GM12878 (cell line): ENCODE measurements at regions not wholly inside any gene's neighbourhood (a gene's known extent, or its start where the extent isn't known, plus 50 kb on each side); places are given as distances from the start of the nearest gene placed in this dataset.

Source experiments
- ATAC-seq: fragments of 200-7000 bp; cut with Tn5 transposase; 3 replicates; pipeline ENCODE4 v1.9.1; 2020; ENCODE audit warnings: mild to moderate bottlenecking, moderate library complexity
- BruUV-seq: library from RNA; stranded (reverse); fragments of 400-500 nt; replicated peaks from 2 replicates; lab custom pipeline; 2021; lab: Mats Ljungman, UMichigan
- CTCF ChIA-PET: fragments of 300-600 bp; sonication (Branson Sonifier 250); formaldehyde crosslinking; extraction: SDS; loops from one replicate; lab custom pipeline; 2021; ENCODE audit warnings: inconsistent platforms; lab: Yijun Ruan, JAX
- POLR2A ChIA-PET: fragments of 350-600 bp; formaldehyde crosslinking; extraction: SDS; loops from one replicate; lab custom pipeline; 2021; ENCODE audit warnings: inconsistent platforms; lab: Charles Lee
- RAD21 ChIA-PET: fragments of 300-600 bp; sonication (Branson Sonifier 250); formaldehyde crosslinking; loops from one replicate; lab custom pipeline; 2023; ENCODE audit warnings: antibody characterized with exemption; ENCODE audit not compliant: unreplicated experiment; lab: Charles Lee
- SMC1A ChIA-PET: fragments of 300-600 bp; sonication (Branson Sonifier 250); formaldehyde crosslinking; loops from one replicate; lab custom pipeline; 2023; ENCODE audit not compliant: unreplicated experiment, uncharacterized antibody; lab: Charles Lee
- DNase-seq: peaks from one replicate; pipeline ENCODE4 v3.0.0-alpha.2; 2011; ENCODE audit warnings: low read depth, low spot score
- FAIRE-seq: peaks from 3 replicates; lab custom pipeline; 2011; peaks lifted over from hg19 to GRCh38; lab: Jason Lieb, UNC
- H2AFZ ChIP-seq: 2 replicates; pipeline ENCODE4 v1.6.0; 2011; ENCODE audit warnings: low read depth, low read length, control low read depth; ENCODE audit not compliant: control insufficient read depth
- H3K27ac ChIP-seq: 2 replicates; pipeline ENCODE4 v1.5.1; 2011; ENCODE audit warnings: control low read depth; ENCODE audit not compliant: control insufficient read depth, insufficient read depth
- H3K27me3 ChIP-seq, 2 experiments: replicated peaks in 1 of 2; 2 replicates each; pipeline versions ENCODE4 v1.6.0 to v1.6.1; 2011; ENCODE audit warnings: low read length in 1 of 2; ENCODE audit not compliant: control insufficient read depth in 2 of 2, insufficient read depth in 2 of 2
- H3K36me3 ChIP-seq, 2 experiments: 2 replicates each; pipeline ENCODE4 v1.5.1; 2011; ENCODE audit warnings: low read length in 1 of 2; ENCODE audit not compliant: control insufficient read depth in 2 of 2, insufficient read depth in 2 of 2
- H3K4me1 ChIP-seq: 2 replicates; pipeline ENCODE4 v1.6.1; 2011; ENCODE audit warnings: mild to moderate bottlenecking, low read length, moderate library complexity, mixed read lengths; ENCODE audit not compliant: control insufficient read depth, insufficient read depth
- H3K4me2 ChIP-seq: 2 replicates; pipeline ENCODE4 v1.6.0; 2011; ENCODE audit warnings: control low read depth; ENCODE audit not compliant: control insufficient read depth, insufficient read depth
- H3K4me3 ChIP-seq: fragments of 200-600 bp; sonication (generic); 2 replicates; pipeline ENCODE4 v1.5.1; 2016
- H3K79me2 ChIP-seq: 2 replicates; pipeline ENCODE4 v1.6.0; 2011; ENCODE audit warnings: low read length; ENCODE audit not compliant: control insufficient read depth, insufficient read depth
- H3K9ac ChIP-seq: 2 replicates; pipeline ENCODE4 v1.8.0; 2011; ENCODE audit warnings: low read length, control low read depth, mixed read lengths; ENCODE audit not compliant: control insufficient read depth, insufficient read depth
- H3K9me3 ChIP-seq: replicated peaks from 3 replicates; pipeline ENCODE4 v1.5.1; 2011; ENCODE audit warnings: mild to moderate bottlenecking, low read length; ENCODE audit not compliant: control insufficient read depth, insufficient read depth
- H4K20me1 ChIP-seq: 2 replicates; pipeline ENCODE4 v1.6.0; 2011; ENCODE audit not compliant: control insufficient read depth, insufficient read depth
- BRCA1 ChIP-seq: IDR thresholded peaks from 2 replicates; pipeline ENCODE4 v1.6.1; 2011; ENCODE audit warnings: low read depth, low read length, improper control_type of control experiment
- CBX5 ChIP-seq: sonication (generic); IDR thresholded peaks from 2 replicates; pipeline ENCODE4 v1.6.1; 2016; ENCODE audit warnings: low read depth, moderate library complexity, mild to moderate bottlenecking, inconsistent platforms
- CHD2 ChIP-seq: IDR thresholded peaks from 2 replicates; pipeline ENCODE4 v1.6.1; 2011; ENCODE audit warnings: low read depth, low read length, improper control_type of control experiment, borderline replicate concordance
- DPF2 ChIP-seq: fragments of 450-650 bp; IDR thresholded peaks from 2 replicates; pipeline ENCODE4 v1.6.1; 2017; ENCODE audit warnings: mild to moderate bottlenecking
- FOXM1 ChIP-seq: IDR thresholded peaks from 2 replicates; pipeline ENCODE4 v1.6.1; 2012; ENCODE audit warnings: low read depth, mild to moderate bottlenecking, inconsistent platforms, low read length, moderate library complexity
- IKZF1 ChIP-seq: fragments of 450-650 bp; conservative IDR thresholded peaks from 2 replicates; pipeline ENCODE4 v1.6.1; 2017; ENCODE audit warnings: antibody characterized with exemption, mild to moderate bottlenecking
- MTA3 ChIP-seq: IDR thresholded peaks from 2 replicates; pipeline ENCODE4 v1.6.1; 2012; ENCODE audit warnings: low read length, inconsistent platforms, borderline replicate concordance
- NFYB ChIP-seq: IDR thresholded peaks from 2 replicates; pipeline ENCODE4 v1.6.1; 2011; ENCODE audit warnings: low read depth, mild to moderate bottlenecking, low read length, improper control_type of control experiment, moderate library complexity; ENCODE audit not compliant: insufficient read depth
- NKRF ChIP-seq: fragments of 450-650 bp; conservative IDR thresholded peaks from 2 replicates; pipeline ENCODE4 v1.6.1; 2017; ENCODE audit warnings: mild to moderate bottlenecking, moderate library complexity
- POU2F2 ChIP-seq: IDR thresholded peaks from 3 replicates; pipeline ENCODE4 v1.6.1; 2011; ENCODE audit warnings: low read depth, mild to moderate bottlenecking, low read length, borderline replicate concordance
- RB1 ChIP-seq: fragments of 450-650 bp; formaldehyde crosslinking; IDR thresholded peaks from 2 replicates; pipeline ENCODE4 v1.6.1; 2017; ENCODE audit warnings: mild to moderate bottlenecking, borderline replicate concordance
- RELA ChIP-seq: fragments of 450-650 bp; IDR thresholded peaks from 2 replicates; pipeline ENCODE4 v1.8.0; 2014; ENCODE audit warnings: borderline replicate concordance; ENCODE audit not compliant: partially characterized antibody
- SMC3 ChIP-seq: IDR thresholded peaks from 2 replicates; pipeline ENCODE4 v1.6.1; 2011; ENCODE audit warnings: low read length, improper control_type of control experiment, borderline replicate concordance
- ZBTB4 ChIP-seq: fragments of 450-650 bp; formaldehyde crosslinking; IDR thresholded peaks from 2 replicates; pipeline ENCODE4 v1.4.0; 2022; ENCODE audit warnings: mild to moderate bottlenecking, moderate library complexity
- ZNF274 ChIP-seq: IDR thresholded peaks from one replicate; pipeline ENCODE4 v1.8.0; 2011; ENCODE audit not compliant: insufficient read length, insufficient read depth
- ZSCAN29 ChIP-seq: fragments of 450-650 bp; IDR thresholded peaks from 2 replicates; pipeline ENCODE4 v1.6.1; 2017; ENCODE audit warnings: mild to moderate bottlenecking, moderate library complexity
- WGBS: methylation state at CpG from one replicate; pipeline ENCODE4 v1.1.6; 2016; ENCODE audit warnings: low lambda C conversion rate; ENCODE audit not compliant: insufficient replicate concordance, insufficient coverage; ENCODE audit errors: missing lambda C conversion rate; 5-methylcytosine and 5-hydroxymethylcytosine counted together
- in situ Hi-C: fragments of 300-500 bp; cut with MboI; formaldehyde crosslinking; loops from 9 replicates; pipeline ENCODE4 v1.14.3; 2018; ENCODE audit warnings: mixed read lengths
- intact Hi-C: fragments of 100-400 bp; cut with micrococcal nuclease; formaldehyde crosslinking; loops from one replicate; pipeline ENCODE4 v1.14.2; 2022; ENCODE audit not compliant: unreplicated experiment
- TF ChIP-seq, protein P1 (sequence below): IDR thresholded peaks from 2 replicates; pipeline ENCODE4 v1.6.1; 2011; ENCODE audit warnings: mild to moderate bottlenecking, low read depth, low read length, moderate library complexity; ENCODE audit not compliant: insufficient replicate concordance

DNA sequence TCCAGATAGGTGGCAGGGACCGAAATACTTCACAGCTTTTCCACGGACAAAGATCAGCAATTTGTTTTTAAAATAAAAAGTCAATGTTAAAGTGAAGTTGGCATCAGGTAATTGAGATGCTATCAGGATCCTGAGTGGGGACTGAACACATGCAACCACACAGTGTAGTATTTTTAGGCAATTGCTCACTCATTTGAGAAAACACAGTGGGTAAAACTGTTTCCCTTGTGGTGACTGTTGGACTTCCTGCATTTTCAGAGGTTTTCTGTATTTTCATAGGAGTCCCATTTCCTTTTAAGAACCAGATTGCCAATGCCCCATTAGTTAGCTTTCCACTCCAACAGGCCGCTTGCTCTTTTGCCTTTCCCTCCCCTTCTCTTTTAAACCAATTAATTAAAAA, 159.5 kb upstream of the ZNF32 start (continued):
- no peak for TF ChIP-seq FOXM1
- TF ChIP-seq IKZF1 = no peak
- no peak for TF ChIP-seq RB1
- no peak for TF ChIP-seq BRCA1
- no peak for TF ChIP-seq ZBTB4
- no peak for TF ChIP-seq CHD2
- no peak for TF ChIP-seq ZNF274

- Histone ChIP-seq H3K9me3 (no peaks in the 10 kb centered on the region; the same call in 2 of the 3 replicates), H3K4me3 (no peak overlapping the region), H3K79me2 (no peaks in the 10 kb centered on the region), H3K36me3 (no peaks in the 10 kb centered on the region), H3K27me3 (no peaks in the 10 kb centered on the region; a peak in 2 of 4 replicates), H2AFZ (no peak overlapping the region), H3K4me2 (no peak overlapping the region), H4K20me1 (no peaks in the 10 kb centered on the region), H3K9ac (no peak overlapping the region), H3K27ac (no peak overlapping the region), H3K4me1 (no peaks in the 10 kb centered on the region)
- POLR2A ChIA-PET = no interaction called here
- FAIRE-seq (no peak), ATAC-seq (no peak), DNase-seq (no peak)
- RAD21 ChIA-PET = no interaction called here
- CTCF ChIA-PET = interaction anchor here (0.7 kb wide), 1 partner anchor 114 kb away, joined by 4 read pairs; no protein-coding TSS in a partner anchor
- in situ Hi-C loops = no loop called here
- BruUV-seq = no TSS peak
- WGBS = 84% methylated on average over 13 of the region's 13 CpGs
- intact Hi-C loops = no loop called here
- SMC1A ChIA-PET = no interaction called here
- no peak for TF ChIP-seq DPF2
- TF ChIP-seq RELA = no peak
- TF ChIP-seq POU2F2 = no peak
- TF ChIP-seq IKZF1 = no peak
- TF ChIP-seq SMC3 = no peak
- TF ChIP-seq CBX5 = no peak
- TF ChIP-seq NKRF = no peak
- no peak for TF ChIP-seq NFYB
- TF ChIP-seq BRCA1 = no peak
- no peak for TF ChIP-seq MTA3
- TF ChIP-seq, protein P1, sequence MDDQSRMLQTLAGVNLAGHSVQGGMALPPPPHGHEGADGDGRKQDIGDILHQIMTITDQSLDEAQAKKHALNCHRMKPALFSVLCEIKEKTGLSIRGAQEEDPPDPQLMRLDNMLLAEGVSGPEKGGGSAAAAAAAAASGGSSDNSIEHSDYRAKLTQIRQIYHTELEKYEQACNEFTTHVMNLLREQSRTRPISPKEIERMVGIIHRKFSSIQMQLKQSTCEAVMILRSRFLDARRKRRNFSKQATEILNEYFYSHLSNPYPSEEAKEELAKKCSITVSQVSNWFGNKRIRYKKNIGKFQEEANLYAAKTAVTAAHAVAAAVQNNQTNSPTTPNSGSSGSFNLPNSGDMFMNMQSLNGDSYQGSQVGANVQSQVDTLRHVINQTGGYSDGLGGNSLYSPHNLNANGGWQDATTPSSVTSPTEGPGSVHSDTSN = no peak
- no peak for TF ChIP-seq ZSCAN29
- no peak for TF ChIP-seq CHD2
These were observed 158.4 kb upstream of the ZNF32 start for GRCh38 chr10:43806831-43807640.
